HepG2 (cell line): ENCODE measurements at regions not wholly inside any gene's neighbourhood (a gene's known extent, or its start where the extent isn't known, plus 50 kb on each side); places are given as distances from the start of the nearest gene placed in this dataset.

Source experiments
- ATAC-seq: fragments of 200-7000 bp; cut with Tn5 transposase; 3 replicates; pipeline ENCODE4 v1.9.1; 2020; ENCODE audit warnings: mild to moderate bottlenecking, moderate library complexity
- BruUV-seq: library from RNA; stranded (reverse); fragments of 400-500 nt; replicated peaks from 2 replicates; lab custom pipeline; 2021; lab: Mats Ljungman, UMichigan
- CTCF ChIA-PET: fragments of 300-600 bp; formaldehyde crosslinking; extraction: SDS; loops from one replicate; lab custom pipeline; 2021; ENCODE audit warnings: low total read pairs, inconsistent platforms, low intra/inter-chr PET ratio; lab: Yijun Ruan, JAX
- POLR2A ChIA-PET: fragments of 350-600 bp; sonication (Branson Sonifier 250); formaldehyde crosslinking; loops from one replicate; lab custom pipeline; 2020; ENCODE audit warnings: antibody characterized with exemption, inconsistent platforms; lab: Yijun Ruan, JAX
- DNase-seq: peaks from one replicate; pipeline ENCODE4 v3.0.0-alpha.2; 2015; ENCODE audit warnings: low spot score
- FAIRE-seq: peaks from 3 replicates; lab custom pipeline; 2011; peaks lifted over from hg19 to GRCh38; lab: Jason Lieb, UNC
- H2AFZ ChIP-seq: one replicate; pipeline ENCODE4 v1.6.1; 2011; ENCODE audit warnings: low read length, inconsistent platforms
- H3K27ac ChIP-seq: fragments of 300-600 bp; 3 replicates; pipeline ENCODE4 v1.8.0; 2011; ENCODE audit warnings: mixed run types, mild to moderate bottlenecking, mixed read lengths, low read length, inconsistent platforms; ENCODE audit not compliant: insufficient read depth; ENCODE audit errors: extremely low read length
- H3K27me3 ChIP-seq, 2 experiments: fragments of 200-600 bp in 1 of 2; 2 replicates in 1 of 2; 3 replicates in 1 of 2; pipeline versions ENCODE4 v1.6.0 to v1.8.0; 2011; ENCODE audit warnings: low read length in 2 of 2, mild to moderate bottlenecking in 2 of 2, moderate library complexity in 2 of 2, inconsistent platforms in 1 of 2; ENCODE audit not compliant: insufficient read depth in 2 of 2, control insufficient read depth in 1 of 2
- H3K36me3 ChIP-seq, 2 experiments: fragments of 200-600 bp in 1 of 2; replicated peaks in 1 of 2; 2 replicates in 1 of 2; 3 replicates in 1 of 2; pipeline versions ENCODE4 v1.5.1 to v1.8.0; 2011; ENCODE audit warnings: low read length in 2 of 2, inconsistent platforms in 1 of 2; ENCODE audit not compliant: insufficient read depth in 2 of 2, control insufficient read depth in 1 of 2
- H3K4me1 ChIP-seq: 2 replicates; pipeline ENCODE4 v1.5.1; 2012; ENCODE audit warnings: low read length, inconsistent platforms; ENCODE audit not compliant: insufficient read depth
- H3K4me2 ChIP-seq: 2 replicates; pipeline ENCODE4 v1.6.0; 2011; ENCODE audit warnings: low read depth, low read length, inconsistent platforms
- H3K4me3 ChIP-seq, 3 experiments: fragments of 200-600 bp in 1 of 3; sonication (generic), shearing (Covaris generic) in 1 of 3; replicated peaks in 1 of 3; 2 replicates each; pipeline ENCODE4 v1.5.1; 2011 to 2016; ENCODE audit warnings: low read length in 3 of 3, inconsistent platforms in 2 of 3, low read depth in 2 of 3, mild to moderate bottlenecking in 2 of 3, control low read depth in 1 of 3, mixed read lengths in 1 of 3; ENCODE audit not compliant: insufficient read depth in 1 of 3
- H3K79me2 ChIP-seq: one replicate; pipeline ENCODE4 v1.6.1; 2011; ENCODE audit warnings: low read length, inconsistent platforms; ENCODE audit not compliant: insufficient read depth
- H3K9ac ChIP-seq: 2 replicates; pipeline ENCODE4 v1.6.0; 2011; ENCODE audit warnings: mild to moderate bottlenecking, low read depth, low read length, inconsistent platforms; ENCODE audit not compliant: insufficient read depth
- H3K9me3 ChIP-seq: 2 replicates; pipeline ENCODE4 v1.5.1; 2012; ENCODE audit warnings: mild to moderate bottlenecking, low read length
- H4K20me1 ChIP-seq: 2 replicates; pipeline ENCODE4 v1.6.0; 2011; ENCODE audit warnings: inconsistent platforms, mild to moderate bottlenecking, low read length, moderate library complexity; ENCODE audit not compliant: insufficient read depth
- EED ChIP-seq: sonication (generic); formaldehyde crosslinking; IDR thresholded peaks from 2 replicates; pipeline ENCODE4 v1.5.0; 2020; ENCODE audit warnings: mild to moderate bottlenecking, missing genetic modification reagents
- NAIF1 ChIP-seq: sonication (generic); formaldehyde crosslinking; IDR thresholded peaks from 2 replicates; pipeline ENCODE4 v1.5.0; 2020; ENCODE audit warnings: mild to moderate bottlenecking, missing genetic modification reagents, borderline replicate concordance
- NCOA2 ChIP-seq: sonication (generic); formaldehyde crosslinking; IDR thresholded peaks from 2 replicates; pipeline ENCODE4 v1.8.0; 2022; ENCODE audit warnings: inconsistent platforms
- PLRG1 ChIP-seq: fragments of 450-650 bp; conservative IDR thresholded peaks from 2 replicates; pipeline ENCODE4 v1.6.1; 2016
- TBP ChIP-seq: sonication (generic); formaldehyde crosslinking; IDR thresholded peaks from 2 replicates; pipeline ENCODE4 v1.5.0; 2020; ENCODE audit warnings: missing genetic modification reagents
- ZC3H4 ChIP-seq: sonication (generic); formaldehyde crosslinking; IDR thresholded peaks from 2 replicates; pipeline ENCODE4 v1.4.0; 2020; ENCODE audit warnings: missing genetic modification reagents, borderline replicate concordance
- ZNF557 ChIP-seq: sonication (generic); formaldehyde crosslinking; IDR thresholded peaks from 2 replicates; pipeline ENCODE4 v1.4.0; 2020; ENCODE audit warnings: missing genetic modification reagents
- ZSCAN5A ChIP-seq: sonication (generic); formaldehyde crosslinking; IDR thresholded peaks from 2 replicates; pipeline ENCODE4 v1.8.0; 2022; ENCODE audit warnings: mild to moderate bottlenecking, missing genetic modification reagents, borderline replicate concordance
- WGBS: methylation state at CpG from one replicate; pipeline ENCODE4 v1.1.6; 2017; ENCODE audit warnings: low lambda C conversion rate; 5-methylcytosine and 5-hydroxymethylcytosine counted together
- in situ Hi-C: cut with HindIII; loops from 2 replicates; pipeline ENCODE4 v1.10.0; 2017; ENCODE audit warnings: low pct_unique_long_range_greater_than_20kb; ENCODE audit not compliant: extremely low pct_ligation_motif_present
- intact Hi-C: fragments of 100-400 bp; cut with micrococcal nuclease; formaldehyde crosslinking; loops from one replicate; pipeline ENCODE4 v1.10.0; 2022; ENCODE audit not compliant: unreplicated experiment

DNA sequence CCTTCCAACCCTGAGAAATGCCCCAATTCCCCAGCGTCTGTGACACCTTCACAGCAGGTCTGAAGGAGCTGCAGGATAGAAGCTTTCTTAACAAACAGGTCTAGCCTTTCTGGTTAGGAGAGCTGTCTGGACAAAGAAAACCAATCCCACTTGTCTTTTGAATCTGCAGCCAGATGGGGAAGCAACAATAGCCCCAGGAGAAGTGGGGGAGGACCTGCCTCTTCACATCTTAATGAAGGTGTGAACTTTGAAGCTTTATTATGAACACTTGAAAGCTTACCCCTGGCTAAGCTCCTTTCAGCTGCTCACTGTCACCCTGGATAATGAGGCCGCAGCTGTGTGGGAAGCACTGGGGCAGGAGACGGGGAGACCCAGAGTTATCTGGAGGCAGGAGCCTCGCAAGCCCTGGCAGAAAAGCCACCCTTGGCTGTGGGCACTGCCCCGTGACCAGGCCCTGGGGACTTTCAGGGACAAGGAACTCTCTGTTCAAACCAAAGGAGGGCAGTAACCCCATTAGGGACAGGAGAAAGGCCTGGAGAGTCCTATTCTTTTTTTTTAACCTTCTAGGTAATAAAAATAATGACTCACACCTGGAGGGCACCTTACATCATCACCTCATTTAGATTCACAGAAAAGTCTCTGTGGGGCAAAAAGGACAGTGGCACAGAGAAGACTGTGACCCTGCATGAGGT, 151.8 kb upstream of the RAD23B start (continued):
- TF ChIP-seq ZNF557 (no peak), ZC3H4 (CRISPR knock-in tag) (no peak)

GRCh38 chr9:107136296-107136695, 146.8 kb upstream of the RAD23B start:
- DNase-seq: no peak
- ChIA-PET POLR2A (no interaction called here), CTCF (no interaction called here)
- no peak overlapping the region for H2AFZ ChIP-seq
- H3K9me3 ChIP-seq: no peaks in the 10 kb centered on the region
- BruUV-seq: no TSS peak
- no peak for ATAC-seq
- 7% methylated on average over 1 of the region's 2 CpGs for WGBS
- no peak overlapping the region for H3K9ac ChIP-seq
- H3K79me2 ChIP-seq: no peaks in the 10 kb centered on the region
- no peak overlapping the region for H3K4me3 ChIP-seq
- TF ChIP-seq EED (CRISPR knock-in tag) (no peak), PLRG1 (no peak), TBP (no peak), NCOA2 (CRISPR knock-in tag) (no peak), NAIF1 (CRISPR knock-in tag) (no peak), ZSCAN5A (CRISPR knock-in tag) (no peak)
- H3K36me3 ChIP-seq: no peaks in the 10 kb centered on the region
- H3K4me2 ChIP-seq: no peak overlapping the region
- H3K27me3 ChIP-seq: peaks cover 3 to 12% of the 10 kb centered on the region in 2 experiments; a peak in 4 of 5 replicates
- H4K20me1 ChIP-seq: no peaks in the 10 kb centered on the region
- FAIRE-seq: no peak
- intact Hi-C loops (loop anchor here (2.0 kb wide), 1 partner anchor 205 kb away; no protein-coding TSS in a partner anchor), in situ Hi-C loops (no loop called here)
- no peaks in the 10 kb centered on the region for H3K4me1 ChIP-seq
- H3K27ac ChIP-seq: no peak overlapping the region
